SK-N-SH treated with all-trans-retinoic acid at 6 μM for 48 hours (cell line): ENCODE measurements at regions not wholly inside any gene's neighbourhood (a gene's known extent, or its start where the extent isn't known, plus 50 kb on each side); places are given as distances from the start of the nearest gene placed in this dataset.

ENCODE experiments used
- ARNTL ChIP-seq: fragments of 450-650 bp; formaldehyde crosslinking; IDR thresholded peaks from 2 replicates; pipeline ENCODE4 v1.5.0; 2020; ENCODE audit warnings: low read depth, mild to moderate bottlenecking, moderate library complexity, borderline replicate concordance
- BACH2 ChIP-seq: fragments of 250-450 bp; sonication (Bioruptor Pico); IDR thresholded peaks from 2 replicates; pipeline ENCODE4 v1.9.0; 2021; ENCODE audit warnings: mild to moderate bottlenecking, borderline replicate concordance
- ESRRG ChIP-seq: fragments of 250-450 bp; sonication (Bioruptor Pico); IDR thresholded peaks from 2 replicates; pipeline ENCODE4 v1.6.1; 2021; ENCODE audit warnings: mild to moderate bottlenecking
- GLIS3 ChIP-seq: fragments of 250-450 bp; sonication (Bioruptor Pico); IDR thresholded peaks from 2 replicates; pipeline ENCODE4 v1.5.0; 2020; ENCODE audit warnings: mild to moderate bottlenecking, moderate library complexity
- ISL1 ChIP-seq: fragments of 250-450 bp; sonication (Bioruptor Pico); IDR thresholded peaks from 2 replicates; pipeline ENCODE4 v2.1.2; 2022; ENCODE audit warnings: mild to moderate bottlenecking, moderate library complexity
- PATZ1 ChIP-seq: fragments of 250-450 bp; sonication (Bioruptor Pico); IDR thresholded peaks from 2 replicates; pipeline ENCODE4 v1.8.0; 2020; ENCODE audit warnings: mild to moderate bottlenecking, moderate library complexity, borderline replicate concordance
- POU6F1 ChIP-seq: fragments of 250-450 bp; sonication (Bioruptor Pico); IDR thresholded peaks from 2 replicates; pipeline ENCODE4 v1.8.0; 2021; ENCODE audit warnings: low read depth, mild to moderate bottlenecking, moderate library complexity, borderline replicate concordance
- TCF4 ChIP-seq: fragments of 250-450 bp; sonication (Bioruptor Pico); IDR thresholded peaks from 2 replicates; pipeline ENCODE4 v1.8.0; 2021; ENCODE audit warnings: mild to moderate bottlenecking, moderate library complexity, borderline replicate concordance
- ZC3H10 ChIP-seq: fragments of 250-450 bp; sonication (Bioruptor Pico); IDR thresholded peaks from 2 replicates; pipeline ENCODE4 v1.5.1; 2021; ENCODE audit warnings: mild to moderate bottlenecking, moderate library complexity
- ZFP3 ChIP-seq: fragments of 250-450 bp; sonication (Bioruptor Pico); IDR thresholded peaks from 2 replicates; pipeline ENCODE4 v1.5.0; 2020; ENCODE audit warnings: mild to moderate bottlenecking, moderate library complexity
- ZFP30 ChIP-seq: fragments of 450-650 bp; formaldehyde crosslinking; IDR thresholded peaks from 2 replicates; pipeline ENCODE4 v1.5.0; 2022; ENCODE audit warnings: mild to moderate bottlenecking, moderate library complexity
- ZNF70 ChIP-seq: fragments of 450-650 bp; formaldehyde crosslinking; IDR thresholded peaks from 2 replicates; pipeline ENCODE4 v1.5.0; 2020; ENCODE audit warnings: mild to moderate bottlenecking, moderate library complexity
- ZNF8 ChIP-seq: fragments of 450-650 bp; formaldehyde crosslinking; IDR thresholded peaks from 2 replicates; pipeline ENCODE4 v1.5.0; 2020; ENCODE audit warnings: mild to moderate bottlenecking, moderate library complexity

- TF ChIP-seq POU6F1 (no peak), GLIS3 (CRISPR knock-in tag) (no peak), ARNTL (no peak), ZNF8 (CRISPR knock-in tag) (no peak), PATZ1 (CRISPR knock-in tag) (no peak), ZFP30 (no peak), BACH2 (CRISPR knock-in tag) (no peak), ZNF70 (CRISPR knock-in tag) (no peak), ZFP3 (CRISPR knock-in tag) (no peak), ZC3H10 (CRISPR knock-in tag) (no peak), ESRRG (CRISPR knock-in tag) (no peak), ISL1 (CRISPR knock-in tag) (no peak), TCF4 (CRISPR knock-in tag) (no peak)
Observed at GRCh38 chr11:115075356-115075755, 397.0 kb downstream of the NXPE2 start.
